Transverse colon (tissue), 3 donors: ENCODE measurements at regions not wholly inside any gene's neighbourhood (a gene's known extent, or its start where the extent isn't known, plus 50 kb on each side); places are given as distances from the start of the nearest gene placed in this dataset.

Experiments
- CTCF ChIP-seq, 5 experiments: fragments of 200-600 bp in 3 of 5; fragments of 450-650 bp in 2 of 5; sonication (generic) in 3 of 5; IDR thresholded peaks; 1 replicate in 2 of 5; 2 replicates in 3 of 5; pipeline ENCODE4 v1.5.1; 2016 to 2017; ENCODE audit warnings: antibody characterized with exemption in 5 of 5, inconsistent platforms in 3 of 5, mild to moderate bottlenecking in 2 of 5, moderate library complexity in 1 of 5
- EP300 ChIP-seq: sonication (generic); formaldehyde crosslinking; IDR thresholded peaks from one replicate; pipeline ENCODE4 v1.6.1; 2017; ENCODE audit warnings: antibody characterized with exemption, low read depth
- POLR2A ChIP-seq: fragments of 450-650 bp; IDR thresholded peaks from one replicate; pipeline ENCODE4 v1.6.1; 2016; ENCODE audit warnings: antibody characterized with exemption, mild to moderate bottlenecking, moderate library complexity

- TF ChIP-seq CTCF (IDR thresholded peaks at IDR 0.05) (no peak), EP300 (no peak), POLR2A (no peak)
Observed at GRCh38 chr9:20082831-20083230, 294.0 kb upstream of the SLC24A2 start.
